Stimulated activated CD4-positive, alpha-beta T cell treated with anti-CD3 and anti-CD28 coated beads, Interleukin-12 subunit alpha, Interleukin-12 subunit beta, amount 100 ng/mL, for 24 hours (primary cell): ENCODE measurements at regions not wholly inside any gene's neighbourhood (a gene's known extent, or its start where the extent isn't known, plus 50 kb on each side); places are given as distances from the start of the nearest gene placed in this dataset.

Experiments used
- DNase-seq, 2 experiments: peaks; one replicate each; pipeline ENCODE4 v3.0.0-alpha.2; 2020; ENCODE audit warnings: low read depth in 2 of 2

DNA sequence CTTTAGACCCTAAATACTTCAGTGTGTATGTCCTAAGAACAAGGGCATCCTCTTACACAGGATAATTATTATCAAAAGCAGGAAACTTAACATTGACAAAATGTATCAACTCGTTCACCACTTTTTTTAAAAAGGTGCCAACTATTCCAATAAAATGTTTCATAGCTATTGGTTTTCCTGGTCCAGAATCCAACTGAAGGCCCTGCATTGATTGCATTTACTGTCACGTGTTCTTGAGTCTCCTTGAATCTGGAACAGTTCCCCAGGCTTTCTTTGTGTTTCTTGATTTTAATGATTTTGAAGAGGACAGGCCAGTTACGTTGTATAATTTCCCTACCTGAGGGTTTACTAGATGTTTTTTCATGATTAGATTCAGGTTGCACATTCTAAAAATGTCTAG is 94.6 kb upstream of the ARHGEF3 start:
- DNase-seq = no peak

- DNase-seq = no peak
Measured at GRCh38 chr3:56894881-56895431, 93.2 kb upstream of the ARHGEF3 start.

DNA sequence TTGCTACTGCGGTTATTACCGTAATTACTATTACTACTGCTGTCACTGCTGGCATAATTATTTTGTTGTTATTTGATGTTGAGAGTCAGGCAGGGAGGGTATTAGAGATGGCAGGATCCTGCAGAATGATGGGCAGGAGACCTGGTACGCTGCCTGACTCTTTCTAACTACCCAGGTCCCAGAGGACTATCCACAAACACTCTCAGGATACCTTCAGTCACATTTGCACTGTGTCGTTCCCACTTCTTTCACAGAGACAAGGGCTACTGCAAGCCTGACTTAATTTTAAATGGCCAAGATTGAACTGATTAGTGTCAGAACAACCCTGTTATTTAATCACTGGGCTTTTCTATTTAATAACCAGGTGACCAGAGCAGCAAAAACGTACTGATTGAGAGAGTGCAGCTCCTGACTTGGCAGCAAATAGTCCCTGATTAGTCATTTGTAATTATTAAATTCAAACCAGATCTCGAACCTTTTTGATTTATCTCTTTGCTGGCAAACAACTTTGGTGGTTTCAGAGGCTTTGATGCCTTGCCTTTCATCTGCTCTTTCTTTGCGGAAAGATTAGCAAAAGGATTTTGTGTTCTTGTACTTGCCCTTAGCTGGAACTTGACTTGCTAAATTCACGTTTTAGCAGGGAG is 88.8 kb upstream of the ARHGEF3 start:
- DNase-seq = no peak

DNA sequence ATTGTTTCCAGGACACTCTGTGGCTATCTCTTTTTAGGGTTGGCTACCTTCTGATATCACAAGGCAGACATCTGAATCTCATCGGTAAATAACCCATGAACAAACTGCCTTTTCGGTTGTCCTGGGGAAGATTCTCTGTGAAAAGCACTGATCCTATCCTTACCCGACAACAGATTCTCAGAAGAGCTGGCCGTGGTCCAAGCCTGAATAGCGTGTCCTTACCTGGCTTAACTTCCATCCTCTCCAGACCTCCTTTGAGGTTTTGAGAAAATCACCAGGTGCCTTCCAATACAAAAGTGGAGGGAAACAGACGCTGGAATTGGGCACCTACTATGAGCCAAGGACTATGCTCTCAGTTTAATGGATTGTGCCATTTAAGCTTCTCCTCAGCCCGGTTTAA is 87.4 kb upstream of the ARHGEF3 start:
- DNase-seq = no peak

DNA sequence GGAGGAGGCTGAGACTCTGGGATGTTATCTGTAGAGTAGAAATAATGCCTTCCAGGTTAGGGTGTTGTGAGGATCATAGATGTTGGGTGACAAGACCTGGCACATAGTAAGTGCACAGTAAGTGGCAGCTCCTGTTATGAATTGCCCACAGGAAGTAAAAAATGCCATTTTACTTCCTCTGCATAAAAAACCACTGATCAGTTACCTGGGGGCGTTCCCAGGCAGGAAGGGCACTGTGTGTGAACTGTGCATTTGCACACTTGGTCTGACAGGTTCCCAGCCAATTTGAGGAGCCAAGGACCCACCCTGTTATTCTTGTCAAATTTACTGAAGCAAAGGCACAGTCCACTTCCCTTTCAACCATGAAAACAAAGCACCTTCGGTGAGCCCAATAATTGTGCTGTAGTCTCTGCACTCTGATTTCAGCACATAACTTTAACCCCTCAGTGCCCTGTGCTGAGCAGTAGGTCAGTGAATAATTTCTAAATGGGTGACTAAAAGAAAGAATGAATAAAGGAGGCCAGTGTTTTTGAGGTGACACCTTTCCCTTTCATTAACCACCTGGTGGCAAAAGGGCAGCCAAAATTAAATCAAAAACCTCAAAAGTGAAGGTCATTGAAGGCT is 85.8 kb upstream of the ARHGEF3 start:
- DNase-seq = no peak

DNA sequence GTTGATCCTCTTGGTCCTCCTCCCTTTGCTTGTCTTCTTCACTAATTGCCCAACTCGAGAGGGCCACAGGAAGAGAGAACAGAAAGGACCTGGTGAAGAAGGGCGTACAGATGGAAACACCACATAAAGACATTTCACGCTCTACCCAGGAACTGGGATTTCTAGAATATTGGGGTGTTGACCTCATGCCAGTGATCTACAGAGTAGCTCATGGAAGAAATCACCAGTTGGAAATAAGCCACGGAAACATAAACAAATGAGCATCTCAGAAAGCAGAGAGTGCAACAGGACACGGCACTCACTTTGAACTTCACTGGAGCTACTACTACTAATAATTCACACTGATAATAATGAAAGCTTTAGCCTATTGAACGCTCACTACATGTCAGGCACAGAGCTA is 84.6 kb upstream of the ARHGEF3 start:
- no peak for DNase-seq

GRCh38 chr3:56885879-56886278 is 84.1 kb upstream of the ARHGEF3 start:
- DNase-seq = no peak

- DNase-seq = no peak
Measured at GRCh38 chr3:56885453-56885852, 83.7 kb upstream of the ARHGEF3 start.

- DNase-seq = no peak
Measured at GRCh38 chr3:56884387-56884786, 82.6 kb upstream of the ARHGEF3 start.

DNA sequence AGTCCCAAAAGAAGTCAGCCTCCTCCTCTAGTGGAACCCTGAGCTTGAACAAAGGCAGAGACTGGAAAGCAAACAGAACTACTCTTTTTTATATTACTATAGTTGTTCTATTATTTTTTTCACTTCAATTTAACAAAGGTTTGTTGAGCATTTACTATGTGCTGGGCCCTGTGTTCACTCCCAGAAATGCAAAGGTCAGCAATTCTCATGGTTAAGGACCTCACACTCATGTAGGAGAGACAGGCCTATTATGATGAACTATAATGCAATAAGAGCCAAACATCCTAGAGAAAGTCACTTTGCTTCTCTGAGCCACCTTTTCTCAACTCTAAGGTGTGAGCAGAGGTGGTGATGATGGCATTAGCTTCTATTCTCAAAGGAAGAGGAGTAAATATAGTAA is 82.1 kb upstream of the ARHGEF3 start:
- DNase-seq = no peak

- DNase-seq = no peak
Measured at GRCh38 chr3:56882896-56883295, 81.1 kb upstream of the ARHGEF3 start.

DNA sequence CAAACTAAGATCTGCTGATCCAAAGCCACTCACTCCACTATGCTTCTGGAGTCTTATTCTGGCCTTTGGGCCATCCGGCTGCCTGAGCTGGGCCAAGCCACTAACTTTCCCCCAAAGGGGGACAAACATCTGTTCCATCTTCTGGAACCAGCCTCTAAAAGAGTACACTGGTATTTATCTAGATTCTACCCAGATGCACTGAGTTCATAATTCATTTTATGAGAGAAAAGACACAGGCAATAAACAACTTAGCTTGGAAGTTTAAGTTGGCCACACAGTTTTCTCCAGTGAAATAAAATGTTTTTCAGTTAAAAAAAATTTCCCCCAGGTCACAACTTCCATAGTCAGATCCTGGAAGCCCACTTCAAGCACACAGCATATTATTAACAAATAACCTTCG is 80.1 kb upstream of the ARHGEF3 start:
- DNase-seq = no peak

DNA sequence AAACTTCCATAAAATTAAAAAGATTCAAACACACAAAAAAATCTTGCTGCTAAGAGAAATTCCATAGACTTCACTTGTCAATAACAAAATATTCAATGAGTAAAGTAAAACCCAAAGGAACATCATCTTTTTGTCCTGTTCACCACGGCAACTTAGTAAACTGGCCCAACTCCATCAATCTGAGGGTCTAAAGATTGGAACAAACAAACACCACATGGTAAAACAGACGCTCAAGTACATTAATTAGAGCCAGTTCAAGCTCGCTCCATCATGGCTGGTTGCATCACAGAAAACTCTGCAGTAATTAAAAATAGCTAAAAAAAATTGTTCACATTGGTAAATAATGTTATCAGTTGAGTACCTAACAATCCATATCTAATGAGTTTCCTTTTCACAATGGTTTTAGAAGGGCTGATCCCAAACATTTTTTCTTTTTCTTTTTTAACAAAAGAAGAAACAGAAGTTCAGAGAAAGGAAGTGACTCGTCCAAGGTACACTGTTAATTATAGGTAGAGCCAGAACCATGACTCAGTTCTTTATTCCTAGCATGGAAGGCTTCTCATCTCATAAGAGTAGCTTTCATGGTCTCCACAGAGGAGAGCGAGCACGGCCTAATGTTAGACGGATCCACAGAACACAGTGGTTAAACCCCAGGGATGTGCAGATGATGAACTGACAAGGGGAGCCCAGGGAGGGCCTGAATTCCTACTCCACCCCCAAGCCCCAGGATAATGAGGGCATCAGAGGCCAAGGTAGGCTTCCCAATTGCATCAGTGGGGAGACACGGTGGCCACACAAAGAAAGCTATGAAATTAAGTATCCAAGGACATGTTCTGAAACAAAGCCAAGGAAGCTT is 79.2 kb upstream of the ARHGEF3 start:
- no peak for DNase-seq

DNA sequence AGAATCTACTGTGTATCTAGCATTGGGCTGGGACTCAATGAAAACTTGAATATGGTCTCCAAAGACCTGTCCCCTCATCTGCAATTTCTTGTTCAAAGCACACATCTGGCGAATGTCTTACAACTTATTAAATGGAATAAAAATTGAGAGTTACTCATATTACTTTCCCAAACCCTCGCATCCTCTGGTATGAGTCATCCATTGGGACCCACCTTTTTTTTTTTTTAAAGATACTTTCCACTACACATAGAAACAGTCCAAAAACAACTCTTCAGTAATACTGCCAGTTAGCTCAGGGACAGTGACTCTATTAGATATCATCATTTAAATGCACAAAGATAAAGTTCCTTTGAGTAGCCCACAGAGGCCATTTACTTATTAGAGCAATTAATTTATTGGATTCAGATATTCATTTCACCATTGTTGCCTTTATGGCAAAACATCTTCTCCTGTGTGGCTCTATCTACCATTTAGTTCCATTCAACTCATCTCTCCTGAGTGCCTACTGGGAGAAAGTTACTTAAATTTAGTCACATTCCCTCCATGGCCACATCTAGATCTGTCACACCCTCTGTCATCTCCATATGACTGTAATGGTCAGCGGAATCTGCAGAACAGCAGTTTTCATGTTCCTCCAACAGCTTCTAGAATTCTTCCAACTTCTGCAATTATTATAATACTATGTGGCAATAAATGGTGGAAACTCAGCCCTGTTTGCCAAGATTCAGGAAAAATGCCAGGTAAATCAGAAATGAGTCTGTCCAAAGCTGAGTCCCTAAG is 77.9 kb upstream of the ARHGEF3 start:
- DNase-seq = no peak

GRCh38 chr3:56878074-56878473 is 76.3 kb upstream of the ARHGEF3 start:
- peak; percentile 29 to 43 for DNase-seq

DNA sequence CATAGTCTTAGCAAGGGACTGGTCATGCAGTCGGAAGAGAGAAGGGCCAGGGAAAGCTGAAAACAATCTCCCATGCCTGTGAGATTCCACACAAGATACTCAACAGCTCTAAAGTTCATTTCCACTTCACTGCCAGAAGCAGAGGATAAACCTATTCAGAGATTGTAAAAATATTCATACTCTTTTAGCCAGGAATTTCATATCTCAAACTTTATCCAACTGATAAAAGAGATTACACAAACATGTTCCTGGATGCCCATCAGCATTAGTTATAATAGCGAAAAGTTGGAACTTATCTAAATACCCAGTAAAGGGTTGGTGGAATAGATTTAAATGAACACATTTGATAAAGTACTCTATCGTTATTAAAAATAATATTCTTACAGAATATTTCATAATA is 75.2 kb upstream of the ARHGEF3 start:
- DNase-seq = no peak

GRCh38 chr3:56874269-56874668 is 72.5 kb upstream of the ARHGEF3 start:
- DNase-seq = no peak

GRCh38 chr3:56870436-56870835 is 68.7 kb upstream of the ARHGEF3 start:
- DNase-seq = no peak

GRCh38 chr3:56869157-56869889 is 67.6 kb upstream of the ARHGEF3 start:
- no peak for DNase-seq

DNA sequence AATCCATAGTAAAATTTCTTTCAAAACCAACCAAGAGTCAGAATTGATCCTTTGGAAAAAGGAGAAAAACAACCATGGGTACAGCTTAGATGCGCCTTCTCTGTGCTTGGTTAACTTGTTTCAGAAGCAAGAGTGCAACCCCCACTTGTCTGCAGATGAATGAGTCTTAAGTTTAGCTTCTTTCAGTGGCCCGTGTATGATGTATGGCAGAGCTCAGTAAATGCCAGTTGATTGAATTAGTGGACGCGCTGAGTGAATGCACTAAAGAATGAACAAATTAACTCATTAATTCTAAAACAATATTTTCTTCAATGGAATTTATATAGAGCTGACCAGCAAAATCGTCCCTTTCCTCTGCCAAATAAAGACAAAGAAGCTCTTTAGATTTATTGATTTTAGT is 67.0 kb upstream of the ARHGEF3 start:
- DNase-seq = no peak

DNA sequence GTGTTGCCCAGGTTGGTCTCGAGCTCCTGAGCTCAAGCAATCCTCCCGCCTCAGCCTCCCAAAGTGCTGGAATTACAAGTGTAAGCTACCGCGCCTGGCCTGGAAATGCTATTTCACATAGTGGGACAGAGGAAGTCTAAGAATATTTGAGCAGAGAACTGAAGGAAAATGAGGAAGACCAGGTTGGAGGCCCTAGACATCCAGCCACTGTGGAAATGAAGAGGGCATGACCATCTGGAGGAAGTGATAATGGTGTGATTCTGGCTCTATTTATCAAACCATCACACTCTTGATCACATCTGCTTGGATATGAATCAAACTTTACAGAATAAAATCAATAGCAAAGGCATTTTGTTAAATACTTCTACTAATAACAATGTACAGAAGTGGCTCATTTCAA is 65.9 kb upstream of the ARHGEF3 start:
- DNase-seq = no peak
